ENCODE measurements at regions not wholly inside any gene's neighbourhood (a gene's known extent, or its start where the extent isn't known, plus 50 kb on each side); places are given as distances from the start of the nearest gene placed in this dataset.

GRCh38 chr18:2412281-2412680 lies 159.0 kb downstream of the METTL4 start:
- no peak for DNase-seq

- DNase-seq: no peak
Measured at GRCh38 chr18:2412996-2413751, 158.1 kb downstream of the METTL4 start.

DNA sequence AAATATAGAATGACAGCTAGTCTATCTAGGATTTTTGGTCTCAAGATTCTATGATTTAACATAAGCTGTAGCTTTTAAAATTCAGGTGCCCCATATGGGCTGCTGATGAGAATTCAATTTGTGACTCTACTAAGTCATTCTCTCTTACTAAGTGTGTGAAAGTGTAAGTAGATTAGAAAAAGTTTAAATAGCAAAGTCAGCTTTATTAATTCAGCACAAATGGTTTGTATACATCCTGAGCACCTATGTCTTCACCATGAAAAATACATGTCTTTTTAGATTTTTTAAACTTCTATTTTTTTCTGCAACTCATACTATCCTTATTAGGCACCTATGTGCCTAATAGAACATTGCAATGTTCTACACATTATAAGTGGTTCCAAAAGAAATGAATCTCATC lies 157.1 kb downstream of the METTL4 start:
- DNase-seq: no peak

- DNase-seq: no peak
Measured at GRCh38 chr18:2415656-2416055, 155.6 kb downstream of the METTL4 start.

GRCh38 chr18:2417861-2418610 lies 153.3 kb downstream of the METTL4 start:
- DNase-seq: no peak

- DNase-seq: no peak
Measured at GRCh38 chr18:2420367-2420766, 150.9 kb downstream of the METTL4 start.

GRCh38 chr18:2423761-2424160 lies 147.5 kb downstream of the METTL4 start:
- DNase-seq: no peak

- DNase-seq: no peak
Measured at GRCh38 chr18:2424420-2424819, 146.9 kb downstream of the METTL4 start.

DNA sequence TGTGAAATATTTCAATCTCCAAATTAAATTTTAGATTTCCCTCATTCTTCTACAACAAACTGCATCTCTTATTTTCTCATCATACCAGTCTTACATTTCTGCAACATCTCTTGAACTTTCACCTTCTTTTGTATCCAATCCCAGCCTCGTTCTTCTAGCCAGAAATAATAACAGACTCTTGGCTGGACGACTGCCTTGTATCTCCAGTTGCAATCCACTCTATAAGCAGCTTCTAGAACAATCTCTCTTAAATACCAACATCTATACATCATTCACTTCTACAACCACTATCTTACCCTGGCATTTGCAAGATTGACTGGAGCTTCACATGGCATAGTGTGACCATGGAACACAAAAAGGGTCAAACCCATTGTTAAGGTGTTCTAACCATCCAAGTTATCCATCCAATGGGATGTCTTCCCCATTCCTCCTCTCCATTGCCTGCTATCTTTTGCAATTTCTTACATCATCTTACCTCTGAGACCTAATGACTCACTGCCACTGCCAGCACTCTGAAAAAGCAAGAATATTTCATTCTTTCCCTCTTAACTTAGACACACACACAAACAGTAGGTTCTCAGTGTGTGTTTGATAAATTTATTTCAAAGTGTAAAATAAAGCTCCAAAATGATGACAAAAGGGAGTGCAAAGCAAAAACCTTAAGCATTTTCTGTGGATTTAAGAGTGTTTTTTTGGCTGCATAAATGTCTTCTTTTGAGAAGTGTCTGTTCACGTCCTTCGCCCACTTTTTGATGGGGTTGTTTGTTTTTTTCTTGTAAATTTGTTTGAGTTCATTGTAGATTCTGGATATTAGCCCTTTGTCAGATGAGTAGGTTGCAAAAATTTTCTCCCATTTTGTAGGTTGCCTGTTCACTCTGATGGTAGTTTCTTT lies 145.6 kb downstream of the METTL4 start:
- no peak for DNase-seq

DNA sequence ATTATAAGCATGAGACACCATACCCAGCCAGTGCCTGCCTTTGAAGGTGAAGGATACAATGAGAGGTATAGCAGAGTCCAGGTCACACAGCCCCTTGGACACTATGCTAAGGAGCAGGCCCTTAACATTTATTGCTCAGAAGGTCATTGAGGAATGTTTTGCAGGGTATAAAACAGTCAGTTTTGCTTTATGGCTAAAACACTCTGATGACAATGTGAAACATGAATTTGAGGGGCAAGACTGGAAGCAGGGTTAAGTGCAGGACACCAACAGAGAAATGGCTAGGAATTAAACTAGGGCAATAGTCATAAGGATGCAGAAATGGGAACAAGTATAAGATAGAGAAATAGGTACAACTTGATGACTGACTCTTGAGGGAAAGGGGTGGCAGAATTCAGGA lies 141.1 kb downstream of the METTL4 start:
- no peak for DNase-seq

GRCh38 chr18:2431806-2432205 lies 139.5 kb downstream of the METTL4 start:
- no peak for DNase-seq

DNA sequence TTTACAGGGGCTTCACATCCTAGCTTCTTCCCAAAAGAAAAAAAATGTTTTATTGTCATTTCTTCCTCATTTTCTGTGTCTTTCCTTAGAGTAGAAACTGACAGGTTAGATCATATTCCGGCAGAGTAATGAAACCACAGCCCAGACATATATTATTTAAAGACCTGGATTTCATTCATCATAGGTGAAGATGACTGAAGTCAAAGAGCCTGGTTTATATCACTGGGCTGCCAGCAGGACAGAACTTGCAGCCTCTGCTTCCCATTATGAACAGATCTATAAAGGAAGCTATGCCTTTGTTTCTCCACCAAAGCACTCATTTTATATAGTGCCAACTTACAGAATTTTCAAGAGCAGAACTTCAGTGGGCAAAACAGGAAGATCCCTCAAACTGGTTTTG lies 137.9 kb downstream of the METTL4 start:
- DNase-seq: no peak

DNA sequence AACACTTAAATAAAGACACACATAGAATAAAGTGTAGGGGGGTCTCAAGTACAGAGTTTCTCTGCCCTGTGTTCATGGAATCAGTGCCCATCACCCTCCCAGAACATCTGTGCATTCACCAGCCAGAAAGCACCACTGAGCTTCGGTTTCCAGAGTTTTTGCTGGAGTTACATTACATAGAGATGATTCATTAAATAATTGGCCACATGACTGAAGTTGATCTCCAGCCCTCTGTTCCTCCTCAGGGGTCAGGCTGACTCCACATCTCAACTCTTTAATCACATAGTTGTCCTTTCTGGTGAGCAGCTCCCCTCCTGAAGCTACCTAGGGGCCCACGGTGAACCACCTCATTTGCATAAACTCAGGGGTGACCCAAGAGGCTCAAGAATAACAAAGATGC lies 129.8 kb downstream of the METTL4 start:
- no peak for DNase-seq

GRCh38 chr18:2442006-2442405 lies 129.3 kb downstream of the METTL4 start:
- DNase-seq: no peak

DNA sequence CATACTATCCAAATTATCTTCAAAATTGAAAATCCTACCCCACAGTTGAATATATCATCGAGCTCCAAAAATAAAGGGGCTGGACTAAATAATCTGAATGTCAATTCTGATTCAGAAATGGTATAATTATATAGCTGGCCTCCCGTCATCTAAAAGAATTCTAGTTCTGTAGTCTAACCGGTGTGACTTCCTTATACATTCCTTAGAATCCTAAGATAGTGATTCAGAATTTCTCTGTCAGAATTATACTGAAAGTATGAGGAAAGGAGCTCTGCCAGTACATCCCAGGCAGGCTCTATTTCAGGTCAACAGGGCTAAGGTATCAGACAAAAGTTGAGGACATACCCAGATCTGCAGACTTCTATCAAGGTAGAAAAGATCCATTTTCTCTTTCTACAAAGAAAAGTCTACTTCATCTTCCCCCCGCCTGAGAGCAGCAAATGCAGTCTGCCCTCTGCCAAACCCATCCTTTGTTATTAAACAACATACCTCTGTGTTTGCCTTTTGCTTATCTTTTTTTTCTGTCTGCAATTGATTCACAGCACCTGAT lies 128.5 kb downstream of the METTL4 start:
- no peak for DNase-seq

GRCh38 chr18:2444201-2444875 lies 127.0 kb downstream of the METTL4 start:
- no peak for DNase-seq

GRCh38 chr18:2448565-2449151 lies 122.6 kb downstream of the METTL4 start:
- DNase-seq: no peak

DNA sequence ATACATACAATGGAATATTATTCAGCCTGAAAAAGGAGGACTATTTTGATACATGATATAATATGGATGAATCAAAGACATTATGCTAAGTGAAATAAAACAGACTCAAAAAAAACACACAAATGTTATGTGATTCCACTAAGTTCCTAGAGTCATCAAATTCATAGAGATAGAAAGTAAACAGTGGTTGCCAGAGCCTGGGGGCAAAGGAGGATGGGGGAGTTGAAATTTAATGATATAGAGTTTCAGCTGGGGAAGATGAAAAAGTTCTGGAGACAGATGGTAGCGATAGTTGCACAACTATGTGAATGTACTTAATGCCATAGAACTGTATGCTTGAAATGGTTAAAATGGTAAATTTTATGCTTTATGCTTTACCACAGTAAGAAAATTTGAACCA lies 119.7 kb downstream of the METTL4 start:
- DNase-seq: no peak

- no peak for DNase-seq
Measured at GRCh38 chr18:2459886-2460285, 111.4 kb downstream of the METTL4 start.

- DNase-seq: no peak
Measured at GRCh38 chr18:2466978-2467377, 104.3 kb downstream of the METTL4 start.

- DNase-seq: no peak
Measured at GRCh38 chr18:2468051-2468450, 103.3 kb downstream of the METTL4 start.

GRCh38 chr18:2471523-2471922 lies 99.8 kb downstream of the METTL4 start:
- DNase-seq: no peak
